ENCODE measurements at regions not wholly inside any gene's neighbourhood (a gene's known extent, or its start where the extent isn't known, plus 50 kb on each side); places are given as distances from the start of the nearest gene placed in this dataset.

DNA sequence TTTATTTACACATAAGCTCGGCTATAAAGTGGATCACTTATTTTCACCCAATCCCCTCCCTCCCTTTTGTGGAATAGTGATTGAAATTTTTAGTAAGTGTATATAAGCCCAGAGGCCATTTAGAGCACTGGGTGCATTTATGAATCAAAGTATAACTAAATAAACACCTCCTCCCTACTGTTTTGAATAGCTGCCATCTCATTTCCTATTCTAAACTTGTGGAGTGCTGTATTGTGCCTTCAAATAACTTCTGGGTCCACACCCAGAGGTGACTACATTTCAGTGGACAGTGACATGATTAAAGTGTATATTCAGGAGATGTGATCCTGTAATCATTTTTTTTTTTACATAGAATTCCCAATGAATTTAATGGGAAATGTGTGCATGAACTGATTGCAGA lies 104.9 kb downstream of the TEX13C start:
- H4K20me1 ChIP-seq (ENCODE audit: low read length), result no peaks in the 10 kb centered on the region
- BruUV-seq (replicated peaks), result no TSS peak
- no peaks in the 10 kb centered on the region for H3K9me3 ChIP-seq (ENCODE audit: low read length)
- no peaks in the 10 kb centered on the region for H3K4me1 ChIP-seq (ENCODE audit: insufficient read depth, low read length)
- ChIA-PET POLR2A (ENCODE audit: unreplicated experiment) (no interaction called here), CTCF (no interaction called here)
- H3K36me3 ChIP-seq (ENCODE audit: low read depth, low read length), result no peaks in the 10 kb centered on the region
- H3K9me2 ChIP-seq (replicated peaks; ENCODE audit: low read length), result no peaks in the 10 kb centered on the region
- TF ChIP-seq EZH2phosphoT487 (IDR thresholded peaks at IDR 0.05; ENCODE audit: borderline replicate concordance, low read length), result no peak
- TF ChIP-seq, protein P1, sequence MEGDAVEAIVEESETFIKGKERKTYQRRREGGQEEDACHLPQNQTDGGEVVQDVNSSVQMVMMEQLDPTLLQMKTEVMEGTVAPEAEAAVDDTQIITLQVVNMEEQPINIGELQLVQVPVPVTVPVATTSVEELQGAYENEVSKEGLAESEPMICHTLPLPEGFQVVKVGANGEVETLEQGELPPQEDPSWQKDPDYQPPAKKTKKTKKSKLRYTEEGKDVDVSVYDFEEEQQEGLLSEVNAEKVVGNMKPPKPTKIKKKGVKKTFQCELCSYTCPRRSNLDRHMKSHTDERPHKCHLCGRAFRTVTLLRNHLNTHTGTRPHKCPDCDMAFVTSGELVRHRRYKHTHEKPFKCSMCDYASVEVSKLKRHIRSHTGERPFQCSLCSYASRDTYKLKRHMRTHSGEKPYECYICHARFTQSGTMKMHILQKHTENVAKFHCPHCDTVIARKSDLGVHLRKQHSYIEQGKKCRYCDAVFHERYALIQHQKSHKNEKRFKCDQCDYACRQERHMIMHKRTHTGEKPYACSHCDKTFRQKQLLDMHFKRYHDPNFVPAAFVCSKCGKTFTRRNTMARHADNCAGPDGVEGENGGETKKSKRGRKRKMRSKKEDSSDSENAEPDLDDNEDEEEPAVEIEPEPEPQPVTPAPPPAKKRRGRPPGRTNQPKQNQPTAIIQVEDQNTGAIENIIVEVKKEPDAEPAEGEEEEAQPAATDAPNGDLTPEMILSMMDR (conservative IDR thresholded peaks at IDR 0.05; ENCODE audit: low read depth, low read length), result no peak
- no peak for TF ChIP-seq EZH2 (IDR thresholded peaks at IDR 0.05; ENCODE audit: low read length, unreplicated experiment)
- H3K4me3 ChIP-seq (ENCODE audit: low read length), result no peak overlapping the region
- no peak overlapping the region for H3K4me2 ChIP-seq (ENCODE audit: low read length)
- no peak overlapping the region for H3K27ac ChIP-seq (ENCODE audit: low read length)
- H3K79me2 ChIP-seq (ENCODE audit: low read length), result no peaks in the 10 kb centered on the region
- peak; percentile 64 for ATAC-seq
- no peaks in the 10 kb centered on the region for H3K27me3 ChIP-seq (ENCODE audit: low read length)
- no peaks in the 10 kb centered on the region for H3F3A ChIP-seq (ENCODE audit: low read length, unreplicated experiment)
- intact Hi-C loops (cut with micrococcal nuclease), result no loop called here
- H2AFZ ChIP-seq (ENCODE audit: low read length), result no peak overlapping the region
- peak; percentile 31 for DNase-seq
- no peak overlapping the region for H3K9ac ChIP-seq (ENCODE audit: low read length)

- ATAC-seq (no peak), DNase-seq (peak; percentile 50)
- Histone ChIP-seq H3K4me2 (ENCODE audit: low read length) (no peak overlapping the region), H2AFZ (ENCODE audit: low read length) (no peak overlapping the region), H3K9me2 (replicated peaks; ENCODE audit: low read length) (no peaks in the 10 kb centered on the region), H4K20me1 (ENCODE audit: low read length) (no peaks in the 10 kb centered on the region), H3K4me3 (ENCODE audit: low read length) (no peak overlapping the region), H3F3A (ENCODE audit: low read length, unreplicated experiment) (no peaks in the 10 kb centered on the region), H3K4me1 (ENCODE audit: insufficient read depth, low read length) (no peaks in the 10 kb centered on the region), H3K27me3 (ENCODE audit: low read length) (no peaks in the 10 kb centered on the region), H3K36me3 (ENCODE audit: low read depth, low read length) (no peaks in the 10 kb centered on the region), H3K9ac (ENCODE audit: low read length) (no peak overlapping the region), H3K9me3 (ENCODE audit: low read length) (no peaks in the 10 kb centered on the region), H3K79me2 (ENCODE audit: low read length) (no peaks in the 10 kb centered on the region), H3K27ac (ENCODE audit: low read length) (no peak overlapping the region)
- TF ChIP-seq, protein P1 (conservative IDR thresholded peaks at IDR 0.05; ENCODE audit: low read depth, low read length), result peak; percentile 56
- no peak for TF ChIP-seq EZH2 (IDR thresholded peaks at IDR 0.05; ENCODE audit: low read length, unreplicated experiment)
- ChIA-PET POLR2A (ENCODE audit: unreplicated experiment) (no interaction called here), CTCF (interaction anchor here (0.8 kb wide), 1 partner anchor 573 kb away, joined by 3 read pairs; no protein-coding TSS in a partner anchor)
- intact Hi-C loops (cut with micrococcal nuclease), result no loop called here
- BruUV-seq (replicated peaks), result no TSS peak
Observed at GRCh38 chrX:125436855-125437254, 117.2 kb downstream of the TEX13C start.

DNA sequence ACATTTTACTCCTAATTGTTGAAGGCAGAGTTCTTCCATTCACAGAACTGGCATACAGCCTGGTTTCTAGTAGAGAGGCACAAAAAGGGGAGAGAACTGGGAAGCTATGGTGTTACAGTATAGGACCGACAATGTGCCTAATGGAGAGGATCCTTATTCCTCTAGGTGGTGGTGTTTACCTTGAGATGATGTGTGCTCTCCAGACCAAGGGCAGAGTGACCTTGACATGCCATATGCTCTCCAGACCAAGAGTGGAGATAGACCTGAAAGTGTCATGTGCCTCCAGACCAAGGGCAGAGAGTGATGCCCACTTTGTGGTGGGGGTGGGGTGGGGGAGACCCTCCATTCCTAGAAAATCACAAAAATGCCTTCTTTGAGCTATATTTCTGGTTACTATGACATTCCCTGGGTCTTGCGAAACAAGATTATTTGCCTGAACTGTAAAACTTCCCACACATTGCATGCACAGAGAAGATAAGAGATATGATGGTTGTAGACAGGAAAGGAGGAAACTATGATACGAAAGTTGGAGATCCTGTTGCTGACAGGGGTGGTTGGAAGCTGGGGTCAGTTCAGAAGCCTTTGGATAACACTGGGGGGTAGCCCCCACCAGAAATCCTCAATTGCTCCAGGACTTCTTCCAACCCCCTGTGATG lies 119.7 kb downstream of the TEX13C start:
- Histone ChIP-seq H3F3A (ENCODE audit: low read length, unreplicated experiment) (no peaks in the 10 kb centered on the region), H3K4me2 (ENCODE audit: low read length) (no peak overlapping the region), H3K9me3 (ENCODE audit: low read length) (no peaks in the 10 kb centered on the region), H3K27me3 (ENCODE audit: low read length) (no peaks in the 10 kb centered on the region), H3K9me2 (replicated peaks; ENCODE audit: low read length) (no peaks in the 10 kb centered on the region), H4K20me1 (ENCODE audit: low read length) (no peaks in the 10 kb centered on the region), H3K79me2 (ENCODE audit: low read length) (no peaks in the 10 kb centered on the region), H3K36me3 (ENCODE audit: low read depth, low read length) (no peaks in the 10 kb centered on the region), H3K27ac (ENCODE audit: low read length) (no peak overlapping the region), H3K9ac (ENCODE audit: low read length) (no peak overlapping the region), H3K4me1 (ENCODE audit: insufficient read depth, low read length) (no peaks in the 10 kb centered on the region), H2AFZ (ENCODE audit: low read length) (no peak overlapping the region), H3K4me3 (ENCODE audit: low read length) (no peak overlapping the region)
- no peak for TF ChIP-seq EZH2phosphoT487 (IDR thresholded peaks at IDR 0.05; ENCODE audit: borderline replicate concordance, low read length)
- TF ChIP-seq, protein P1 (conservative IDR thresholded peaks at IDR 0.05; ENCODE audit: low read depth, low read length), result no peak
- no peak for TF ChIP-seq EZH2 (IDR thresholded peaks at IDR 0.05; ENCODE audit: low read length, unreplicated experiment)
- DNase-seq, result no peak
- BruUV-seq (replicated peaks), result no TSS peak
- intact Hi-C loops (cut with micrococcal nuclease), result no loop called here
- CTCF ChIA-PET, result no interaction called here
- POLR2A ChIA-PET (ENCODE audit: unreplicated experiment), result no interaction called here
- ATAC-seq, result no peak
